ENCODE measurements at regions not wholly inside any gene's neighbourhood (a gene's known extent, or its start where the extent isn't known, plus 50 kb on each side); places are given as distances from the start of the nearest gene placed in this dataset.

- no peaks in the 10 kb centered on the region for H3K4me1 ChIP-seq (ENCODE audit: control insufficient read depth, insufficient read depth, low read length)
- H3K4me3 ChIP-seq (ENCODE audit: low read length), result no peak overlapping the region
- no peak overlapping the region for H3K9ac ChIP-seq (ENCODE audit: low read length)
- no peaks in the 10 kb centered on the region for H3K36me3 ChIP-seq (ENCODE audit: control insufficient read depth, insufficient read depth, low read length, severe bottlenecking)
- H3K9me3 ChIP-seq (ENCODE audit: control insufficient read depth, low read length), result no peaks in the 10 kb centered on the region
- peaks cover 9% of the 10 kb centered on the region for H3K27me3 ChIP-seq (replicated peaks; ENCODE audit: control insufficient read depth, insufficient read depth, low read length)
- no peak for DNase-seq (ENCODE audit: low read depth)
These were observed 157.9 kb upstream of the TAS2R1 start for GRCh38 chr5:9787861-9788600.

- DNase-seq (ENCODE audit: low read depth), result no peak
- Histone ChIP-seq H3K9me3 (ENCODE audit: control insufficient read depth, low read length) (no peaks in the 10 kb centered on the region), H3K9ac (ENCODE audit: low read length) (no peak overlapping the region), H3K4me1 (ENCODE audit: control insufficient read depth, insufficient read depth, low read length) (no peaks in the 10 kb centered on the region), H3K4me3 (ENCODE audit: low read length) (no peak overlapping the region), H3K36me3 (ENCODE audit: control insufficient read depth, insufficient read depth, low read length, severe bottlenecking) (no peaks in the 10 kb centered on the region), H3K27me3 (replicated peaks; ENCODE audit: control insufficient read depth, insufficient read depth, low read length) (peaks cover 9% of the 10 kb centered on the region)
These were observed 156.5 kb upstream of the TAS2R1 start for GRCh38 chr5:9786380-9787360.

- DNase-seq (ENCODE audit: low read depth), result peak; percentile 7
- Histone ChIP-seq H3K36me3 (ENCODE audit: control insufficient read depth, insufficient read depth, low read length, severe bottlenecking) (no peaks in the 10 kb centered on the region), H3K9me3 (ENCODE audit: control insufficient read depth, low read length) (no peaks in the 10 kb centered on the region), H3K4me1 (ENCODE audit: control insufficient read depth, insufficient read depth, low read length) (no peaks in the 10 kb centered on the region), H3K27me3 (replicated peaks; ENCODE audit: control insufficient read depth, insufficient read depth, low read length) (peaks cover 9% of the 10 kb centered on the region), H3K9ac (ENCODE audit: low read length) (no peak overlapping the region), H3K4me3 (ENCODE audit: low read length) (no peak overlapping the region)
These were observed 155.6 kb upstream of the TAS2R1 start for GRCh38 chr5:9785751-9786150.

GRCh38 chr5:9784231-9784630 lies 154.1 kb upstream of the TAS2R1 start:
- Histone ChIP-seq H3K36me3 (ENCODE audit: control insufficient read depth, insufficient read depth, low read length, severe bottlenecking) (no peaks in the 10 kb centered on the region), H3K9ac (ENCODE audit: low read length) (no peak overlapping the region), H3K9me3 (ENCODE audit: control insufficient read depth, low read length) (no peaks in the 10 kb centered on the region), H3K4me3 (ENCODE audit: low read length) (no peak overlapping the region), H3K4me1 (ENCODE audit: control insufficient read depth, insufficient read depth, low read length) (no peaks in the 10 kb centered on the region), H3K27me3 (replicated peaks; ENCODE audit: control insufficient read depth, insufficient read depth, low read length) (peaks cover 9% of the 10 kb centered on the region)
- no peak for DNase-seq (ENCODE audit: low read depth)

- DNase-seq (ENCODE audit: low read depth), result peak; percentile 85
- H3K27me3 ChIP-seq (replicated peaks; ENCODE audit: control insufficient read depth, insufficient read depth, low read length), result peaks cover 9% of the 10 kb centered on the region
- H3K4me1 ChIP-seq (ENCODE audit: control insufficient read depth, insufficient read depth, low read length), result no peaks in the 10 kb centered on the region
- no peaks in the 10 kb centered on the region for H3K36me3 ChIP-seq (ENCODE audit: control insufficient read depth, insufficient read depth, low read length, severe bottlenecking)
- no peak overlapping the region for H3K9ac ChIP-seq (ENCODE audit: low read length)
- H3K4me3 ChIP-seq (ENCODE audit: low read length), result no peak overlapping the region
- no peaks in the 10 kb centered on the region for H3K9me3 ChIP-seq (ENCODE audit: control insufficient read depth, low read length)
These were observed 152.8 kb upstream of the TAS2R1 start for GRCh38 chr5:9782826-9783560.

GRCh38 chr5:9781890-9782289 lies 151.7 kb upstream of the TAS2R1 start:
- peaks cover 7% of the 10 kb centered on the region for H3K27me3 ChIP-seq (replicated peaks; ENCODE audit: control insufficient read depth, insufficient read depth, low read length)
- no peaks in the 10 kb centered on the region for H3K36me3 ChIP-seq (ENCODE audit: control insufficient read depth, insufficient read depth, low read length, severe bottlenecking)
- H3K9me3 ChIP-seq (ENCODE audit: control insufficient read depth, low read length), result no peaks in the 10 kb centered on the region
- H3K4me3 ChIP-seq (ENCODE audit: low read length), result no peak overlapping the region
- no peak overlapping the region for H3K9ac ChIP-seq (ENCODE audit: low read length)
- DNase-seq (ENCODE audit: low read depth), result no peak
- no peaks in the 10 kb centered on the region for H3K4me1 ChIP-seq (ENCODE audit: control insufficient read depth, insufficient read depth, low read length)

GRCh38 chr5:9781275-9781674 lies 151.1 kb upstream of the TAS2R1 start:
- Histone ChIP-seq H3K4me1 (ENCODE audit: control insufficient read depth, insufficient read depth, low read length) (no peaks in the 10 kb centered on the region), H3K4me3 (ENCODE audit: low read length) (no peak overlapping the region), H3K27me3 (replicated peaks; ENCODE audit: control insufficient read depth, insufficient read depth, low read length) (peaks cover 4% of the 10 kb centered on the region), H3K9ac (ENCODE audit: low read length) (no peak overlapping the region), H3K9me3 (ENCODE audit: control insufficient read depth, low read length) (no peaks in the 10 kb centered on the region), H3K36me3 (ENCODE audit: control insufficient read depth, insufficient read depth, low read length, severe bottlenecking) (no peaks in the 10 kb centered on the region)
- DNase-seq (ENCODE audit: low read depth), result no peak

GRCh38 chr5:9780501-9780900 lies 150.3 kb upstream of the TAS2R1 start:
- Histone ChIP-seq H3K36me3 (ENCODE audit: control insufficient read depth, insufficient read depth, low read length, severe bottlenecking) (no peaks in the 10 kb centered on the region), H3K4me3 (ENCODE audit: low read length) (no peak overlapping the region), H3K27me3 (replicated peaks; ENCODE audit: control insufficient read depth, insufficient read depth, low read length) (peaks cover 4% of the 10 kb centered on the region), H3K4me1 (ENCODE audit: control insufficient read depth, insufficient read depth, low read length) (no peaks in the 10 kb centered on the region), H3K9ac (ENCODE audit: low read length) (no peak overlapping the region), H3K9me3 (ENCODE audit: control insufficient read depth, low read length) (no peaks in the 10 kb centered on the region)
- no peak for DNase-seq (ENCODE audit: low read depth)

GRCh38 chr5:9776525-9776924 lies 146.4 kb upstream of the TAS2R1 start:
- Histone ChIP-seq H3K9me3 (ENCODE audit: control insufficient read depth, low read length) (no peaks in the 10 kb centered on the region), H3K9ac (ENCODE audit: low read length) (no peak overlapping the region), H3K4me1 (ENCODE audit: control insufficient read depth, insufficient read depth, low read length) (no peaks in the 10 kb centered on the region), H3K36me3 (ENCODE audit: control insufficient read depth, insufficient read depth, low read length, severe bottlenecking) (no peaks in the 10 kb centered on the region), H3K4me3 (ENCODE audit: low read length) (no peak overlapping the region), H3K27me3 (replicated peaks; ENCODE audit: control insufficient read depth, insufficient read depth, low read length) (no peaks in the 10 kb centered on the region)
- DNase-seq (ENCODE audit: low read depth), result no peak

- no peak overlapping the region for H3K9ac ChIP-seq (ENCODE audit: low read length)
- no peaks in the 10 kb centered on the region for H3K27me3 ChIP-seq (replicated peaks; ENCODE audit: control insufficient read depth, insufficient read depth, low read length)
- no peaks in the 10 kb centered on the region for H3K9me3 ChIP-seq (ENCODE audit: control insufficient read depth, low read length)
- H3K4me3 ChIP-seq (ENCODE audit: low read length), result no peak overlapping the region
- DNase-seq (ENCODE audit: low read depth), result peak; percentile 9
- H3K4me1 ChIP-seq (ENCODE audit: control insufficient read depth, insufficient read depth, low read length), result no peaks in the 10 kb centered on the region
- H3K36me3 ChIP-seq (ENCODE audit: control insufficient read depth, insufficient read depth, low read length, severe bottlenecking), result no peaks in the 10 kb centered on the region
These were observed 145.2 kb upstream of the TAS2R1 start for GRCh38 chr5:9775339-9775738.
